GM18507 (cell line): ENCODE measurements at regions not wholly inside any gene's neighbourhood (a gene's known extent, or its start where the extent isn't known, plus 50 kb on each side); places are given as distances from the start of the nearest gene placed in this dataset.

Experiments used
- DNase-seq: peaks from one replicate; pipeline ENCODE4 v3.0.0; 2011; ENCODE audit warnings: low read depth; ENCODE audit not compliant: insufficient read length; ENCODE audit errors: extremely low spot score
- FAIRE-seq: peaks from 2 replicates; lab custom pipeline; 2011; peaks lifted over from hg19 to GRCh38; lab: Jason Lieb, UNC

GRCh38 chr13:47549219-47549752 is 451.8 kb downstream of the SUCLA2 start:
- no peak for FAIRE-seq

GRCh38 chr13:47548294-47548840 is 452.7 kb downstream of the SUCLA2 start:
- DNase-seq = no peak
- FAIRE-seq = no peak

More at GRCh38 chr13:47549219-47549752, 451.8 kb downstream of the SUCLA2 start:
- no peak for DNase-seq

GRCh38 chr13:47546391-47547225 is 454.5 kb downstream of the SUCLA2 start:
- no peak for DNase-seq
- no peak for FAIRE-seq

GRCh38 chr13:47545201-47546024 is 455.7 kb downstream of the SUCLA2 start:
- DNase-seq (no peak), FAIRE-seq (no peak)

GRCh38 chr13:47539317-47539716 is 461.8 kb downstream of the SUCLA2 start:
- FAIRE-seq (no peak), DNase-seq (no peak)

- no peak for FAIRE-seq
- DNase-seq = no peak
Observed at GRCh38 chr13:47523771-47524170, 477.3 kb downstream of the SUCLA2 start.

GRCh38 chr13:47521890-47522487 is 479.1 kb downstream of the SUCLA2 start:
- FAIRE-seq = no peak
- DNase-seq = no peak

- FAIRE-seq = no peak
- no peak for DNase-seq
Observed at GRCh38 chr13:47519626-47520025, 481.4 kb downstream of the SUCLA2 start.

GRCh38 chr13:47518530-47518929 is 482.5 kb downstream of the SUCLA2 start:
- FAIRE-seq = no peak

GRCh38 chr13:47511647-47512046 is 489.4 kb downstream of the SUCLA2 start:
- DNase-seq (no peak), FAIRE-seq (no peak)

More at GRCh38 chr13:47518530-47518929, 482.5 kb downstream of the SUCLA2 start:
- DNase-seq = no peak

GRCh38 chr13:47508527-47509228 is 492.4 kb downstream of the SUCLA2 start:
- DNase-seq (no peak), FAIRE-seq (no peak)

GRCh38 chr13:47503475-47503874 is 497.6 kb downstream of the SUCLA2 start:
- DNase-seq = no peak

GRCh38 chr13:47502166-47502565 is 498.9 kb downstream of the SUCLA2 start:
- FAIRE-seq = no peak
- DNase-seq = no peak

More at GRCh38 chr13:47503475-47503874, 497.6 kb downstream of the SUCLA2 start:
- no peak for FAIRE-seq

- no peak for FAIRE-seq
- DNase-seq = no peak
Observed at GRCh38 chr13:47499358-47500150, 501.5 kb downstream of the SUCLA2 start.

- no peak for DNase-seq
- no peak for FAIRE-seq
Observed at GRCh38 chr13:47484548-47484947, 516.5 kb downstream of the SUCLA2 start.

GRCh38 chr13:47481536-47481935 is 519.5 kb downstream of the SUCLA2 start:
- no peak for DNase-seq
- no peak for FAIRE-seq

GRCh38 chr13:47480951-47481350 is 520.1 kb downstream of the SUCLA2 start:
- no peak for FAIRE-seq
- no peak for DNase-seq

- FAIRE-seq (no peak), DNase-seq (no peak)
Observed at GRCh38 chr13:47480121-47480520, 521.0 kb downstream of the SUCLA2 start.
